ENCODE measurements at regions not wholly inside any gene's neighbourhood (a gene's known extent, or its start where the extent isn't known, plus 50 kb on each side); places are given as distances from the start of the nearest gene placed in this dataset.
"Not testable (repeated sequence)": the region's sequence is repeated elsewhere in the genome, so short reads cannot be mapped to it uniquely, and the experiment has no call there.

DNA sequence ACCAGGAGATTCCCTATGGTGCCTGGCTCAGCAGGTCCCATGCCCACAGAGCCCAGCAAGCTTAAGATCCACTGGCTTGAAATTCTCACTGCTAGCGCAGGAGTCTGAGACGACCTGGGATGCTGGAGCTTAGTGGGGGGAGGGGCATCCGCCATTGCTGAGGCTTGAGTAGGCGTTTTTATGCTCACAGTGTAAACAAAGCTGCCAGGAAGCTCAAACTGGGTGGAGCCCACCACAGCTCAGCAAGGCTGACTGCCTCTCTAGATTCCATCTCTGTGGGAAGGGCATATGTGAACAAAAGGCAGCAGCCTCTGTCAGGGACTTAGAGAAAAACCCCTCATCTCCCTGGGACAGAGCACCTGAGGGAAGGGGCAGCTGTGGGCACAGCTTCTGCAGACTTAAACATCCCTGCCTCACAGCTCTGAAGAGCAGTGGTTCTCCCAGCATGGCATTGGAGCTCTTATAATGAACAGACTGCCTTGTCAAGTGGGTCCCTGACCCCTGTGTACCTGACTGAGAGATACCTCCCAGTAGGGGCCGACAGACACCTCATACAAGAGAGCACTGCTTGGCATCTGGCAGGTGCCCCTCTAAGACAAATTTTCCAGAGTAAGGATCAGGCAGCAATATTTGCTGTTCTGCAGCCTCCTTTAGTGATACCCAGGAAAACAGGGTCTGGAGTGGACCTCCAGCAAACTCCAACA lies 231.5 kb upstream of the SETMAR start:
- no peak for DNase-seq (ENCODE audit: low spot score)

DNA sequence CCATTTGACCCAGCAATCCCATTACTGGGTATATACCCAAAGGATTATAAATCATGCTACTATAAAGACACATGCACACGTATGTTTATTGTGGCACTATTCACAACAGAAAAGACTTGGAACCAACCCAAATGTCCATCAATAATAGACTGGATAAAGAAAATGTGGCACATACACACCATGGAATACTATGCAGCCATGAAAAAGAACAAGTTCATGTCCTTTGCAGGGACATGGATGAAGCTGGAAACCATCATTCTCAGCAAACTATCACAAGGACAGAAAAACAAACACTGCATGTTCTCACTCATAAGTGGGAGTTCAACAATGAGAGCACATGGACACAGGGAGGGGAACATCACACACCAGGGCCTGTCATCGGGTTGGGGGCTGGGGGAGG lies 225.9 kb upstream of the SETMAR start:
- not testable (repeated sequence) for DNase-seq (ENCODE audit: low spot score)

DNA sequence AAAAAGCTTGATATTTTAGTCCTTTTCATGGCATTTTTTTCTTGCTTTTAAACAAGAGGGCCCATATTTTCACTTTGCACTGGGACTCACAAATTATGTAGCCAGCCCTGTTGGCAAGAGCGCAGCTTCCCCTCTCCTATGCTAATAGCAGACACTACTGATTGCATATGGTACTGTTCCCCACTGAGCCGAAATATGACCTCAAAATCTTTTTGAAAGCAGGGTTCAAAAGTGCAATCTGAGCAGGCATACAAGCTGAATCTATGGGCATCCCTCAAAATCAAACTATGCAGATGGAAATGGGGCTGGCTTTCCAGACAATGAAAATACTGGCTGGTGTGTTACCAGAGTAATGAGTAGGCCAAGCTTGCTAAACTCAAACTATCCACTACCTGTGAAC lies 225.2 kb upstream of the SETMAR start:
- DNase-seq (ENCODE audit: low spot score) = no peak

DNA sequence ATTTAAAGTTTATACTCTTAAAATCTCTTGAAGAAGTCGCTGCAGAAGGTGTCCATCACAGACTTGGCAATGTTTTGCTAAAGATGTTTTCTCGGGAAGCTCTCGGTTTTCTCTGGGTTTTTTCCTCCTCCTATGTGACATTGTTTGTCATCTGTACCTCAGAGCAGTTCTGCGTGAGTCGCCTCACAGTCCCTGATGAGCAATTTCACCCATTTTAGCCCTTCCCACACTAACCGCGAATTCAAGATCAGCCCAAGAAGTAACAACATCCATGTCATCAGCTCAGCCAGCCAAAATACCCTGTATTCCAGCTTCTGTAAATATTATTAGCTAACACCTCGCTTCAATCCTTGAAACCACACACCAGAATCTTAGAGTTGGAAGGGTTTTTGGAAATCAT lies 224.3 kb upstream of the SETMAR start:
- no peak for DNase-seq (ENCODE audit: low spot score)

DNA sequence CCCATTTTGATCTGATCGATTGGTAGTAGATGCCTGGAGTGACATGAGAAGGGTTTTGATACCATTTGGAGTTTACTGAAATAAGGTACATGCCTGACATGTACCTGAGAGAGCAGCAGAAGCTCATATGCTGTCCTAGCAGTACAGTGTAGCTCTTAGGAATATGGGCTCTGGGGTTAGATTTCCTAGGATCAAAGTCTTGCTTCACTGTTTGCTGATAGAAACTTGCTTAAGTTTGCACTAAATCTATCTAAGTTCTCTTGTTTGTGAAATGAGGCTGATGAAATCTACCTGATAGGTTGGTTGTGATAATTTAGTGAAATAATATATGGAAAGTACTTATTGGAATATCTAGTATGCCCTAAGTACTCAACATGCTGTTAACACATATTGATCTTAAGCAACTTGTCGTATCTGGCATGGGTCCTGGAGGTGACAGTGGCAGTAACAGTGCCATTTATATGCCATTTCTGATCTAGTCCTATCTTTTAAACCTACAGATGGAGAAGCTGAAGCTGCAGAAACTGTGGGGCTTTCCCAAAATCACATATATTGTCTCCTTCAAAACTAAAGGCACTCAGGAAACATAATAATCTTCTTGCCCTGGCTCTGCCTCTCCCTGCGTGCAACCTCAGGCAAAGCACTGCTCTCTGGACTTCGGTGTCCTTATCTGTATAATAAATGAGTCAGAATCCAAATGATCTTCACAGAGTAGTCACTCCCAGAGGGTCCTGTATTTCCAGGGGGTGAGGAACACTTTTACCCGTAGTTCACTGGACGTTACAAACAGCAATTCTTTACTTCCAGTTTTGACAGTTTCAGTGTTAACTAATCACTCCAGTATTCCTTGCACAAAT lies 223.6 kb upstream of the SETMAR start:
- no peak for DNase-seq (ENCODE audit: low spot score)

DNA sequence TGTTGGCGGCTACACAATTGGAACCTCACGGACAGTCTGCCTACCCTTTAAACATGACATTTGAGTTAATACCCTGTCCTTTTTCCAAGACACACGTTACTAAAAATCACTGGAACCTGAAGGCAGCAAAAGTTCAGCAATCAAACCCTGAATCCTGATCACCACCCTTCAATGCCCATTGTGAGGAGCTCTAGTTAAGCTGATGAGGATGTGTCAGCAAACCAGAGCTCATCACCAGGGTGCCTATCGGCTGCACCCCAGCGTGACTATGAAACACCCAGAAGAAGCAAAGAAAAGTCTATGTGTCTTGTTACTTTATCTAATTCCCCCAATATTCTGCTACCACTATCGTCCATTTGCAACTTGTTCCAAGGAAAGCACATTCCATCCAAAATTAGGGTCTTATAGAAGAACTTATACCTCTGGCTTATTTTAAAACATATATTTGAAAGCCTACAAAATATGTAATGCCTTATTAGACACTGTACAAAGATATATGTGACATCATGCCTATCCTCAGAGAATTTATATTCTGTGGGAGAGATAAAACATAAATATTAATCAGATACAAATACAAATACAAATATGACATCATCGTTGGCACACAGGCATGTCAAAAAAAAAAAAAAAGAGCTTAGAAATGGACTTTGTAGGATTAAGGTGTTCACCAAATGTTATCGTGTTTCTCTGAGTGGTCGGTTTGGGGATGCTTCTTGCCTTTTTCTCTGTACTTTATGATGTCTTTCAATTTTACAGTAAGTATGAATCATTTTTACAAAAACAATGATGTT lies 219.7 kb upstream of the SETMAR start:
- DNase-seq (ENCODE audit: low spot score) = no peak

DNA sequence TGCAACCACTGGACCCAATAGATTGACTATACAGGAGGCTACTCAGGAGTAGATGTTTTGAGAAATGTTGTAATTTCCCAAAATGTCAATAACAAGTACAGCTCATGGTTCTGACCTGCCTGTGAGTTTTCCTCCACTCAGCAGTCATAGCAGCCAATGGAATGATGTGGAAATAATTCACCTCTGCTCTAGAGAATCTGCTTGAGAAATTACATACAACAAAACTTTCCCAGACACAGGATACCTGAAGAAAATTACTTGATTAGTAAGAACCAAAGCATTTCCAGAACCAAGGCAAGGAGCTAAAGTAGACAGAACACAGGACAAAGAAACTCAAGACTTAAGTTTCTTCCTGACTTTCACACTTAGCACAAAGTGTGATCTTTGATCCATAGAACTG lies 218.9 kb upstream of the SETMAR start:
- no peak for DNase-seq (ENCODE audit: low spot score)

DNA sequence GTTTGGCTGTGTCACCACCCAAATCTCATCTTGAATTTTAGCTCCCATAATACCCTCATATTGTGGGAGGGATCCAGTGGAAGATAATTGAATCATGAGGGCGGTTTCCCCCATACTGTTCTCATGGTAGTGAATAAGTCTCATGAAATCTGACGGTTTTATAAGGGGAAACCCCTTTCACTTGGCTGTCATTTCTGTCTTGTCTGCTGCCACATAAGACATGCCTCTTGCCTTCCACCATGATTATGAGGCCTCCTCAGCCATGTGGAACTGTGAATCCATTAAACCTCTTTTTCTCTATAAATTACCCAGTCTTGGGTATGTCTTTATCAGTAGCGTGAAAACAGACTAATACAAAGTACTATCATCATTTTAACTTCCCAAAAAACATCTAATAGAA lies 216.5 kb upstream of the SETMAR start:
- not testable (repeated sequence) for DNase-seq (ENCODE audit: low spot score)

DNA sequence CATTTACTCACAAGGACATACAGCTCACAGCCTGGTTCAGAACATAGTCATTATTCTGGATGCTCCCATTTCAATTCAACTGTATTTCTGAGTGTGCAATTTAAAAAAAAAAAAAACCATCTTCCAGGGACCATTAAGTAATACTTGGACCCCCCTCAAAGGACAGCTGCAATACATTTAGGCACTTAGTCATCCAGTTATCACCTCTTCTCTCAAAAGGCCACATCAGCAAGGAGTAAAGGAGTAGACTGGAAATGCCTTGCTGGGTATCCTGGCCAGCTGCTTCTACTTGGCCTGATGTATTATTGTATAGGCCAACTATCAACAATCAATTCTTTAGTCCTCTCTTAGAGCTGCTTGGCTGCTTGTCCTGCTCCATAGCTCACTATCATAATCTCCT lies 211.4 kb upstream of the SETMAR start:
- DNase-seq (ENCODE audit: low spot score) = no peak

DNA sequence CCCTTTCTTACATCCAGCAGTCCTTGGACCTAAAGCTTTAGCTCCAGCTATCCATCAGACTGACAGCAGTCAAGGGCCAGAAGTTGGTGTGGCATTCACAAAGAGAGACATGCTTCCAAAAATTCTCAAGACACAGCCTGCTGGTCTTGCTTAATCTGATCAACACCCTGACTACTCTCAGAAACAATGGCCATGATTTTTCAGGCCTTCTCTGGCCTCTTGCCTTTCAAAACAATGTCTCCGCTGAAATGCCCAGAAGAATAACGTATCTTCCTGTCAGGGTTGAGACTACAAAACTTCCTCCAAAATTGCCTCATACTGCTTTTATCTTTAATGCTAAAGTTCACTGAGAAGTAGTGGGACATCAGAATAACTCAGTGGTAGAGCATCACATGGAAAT lies 205.4 kb upstream of the SETMAR start:
- no peak for DNase-seq (ENCODE audit: low spot score)

DNA sequence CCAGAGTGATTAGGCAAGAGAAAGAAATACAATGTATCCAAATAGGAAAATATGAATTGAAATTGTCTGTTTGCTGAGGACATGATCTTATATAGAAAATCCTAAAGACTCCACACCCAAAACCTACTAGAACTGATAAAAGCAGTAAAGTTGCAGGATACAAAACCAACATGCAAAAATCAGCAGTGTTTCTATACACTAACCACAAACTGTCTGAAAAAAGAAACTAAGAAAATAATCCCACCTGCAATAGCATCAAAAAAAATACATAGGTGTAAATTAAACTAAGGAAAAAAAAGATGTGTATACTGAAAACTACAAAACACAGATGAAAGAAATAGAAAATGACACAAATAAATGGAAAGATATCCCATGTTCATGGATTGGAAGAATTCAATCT lies 203.6 kb upstream of the SETMAR start:
- DNase-seq (ENCODE audit: low spot score) = no peak

DNA sequence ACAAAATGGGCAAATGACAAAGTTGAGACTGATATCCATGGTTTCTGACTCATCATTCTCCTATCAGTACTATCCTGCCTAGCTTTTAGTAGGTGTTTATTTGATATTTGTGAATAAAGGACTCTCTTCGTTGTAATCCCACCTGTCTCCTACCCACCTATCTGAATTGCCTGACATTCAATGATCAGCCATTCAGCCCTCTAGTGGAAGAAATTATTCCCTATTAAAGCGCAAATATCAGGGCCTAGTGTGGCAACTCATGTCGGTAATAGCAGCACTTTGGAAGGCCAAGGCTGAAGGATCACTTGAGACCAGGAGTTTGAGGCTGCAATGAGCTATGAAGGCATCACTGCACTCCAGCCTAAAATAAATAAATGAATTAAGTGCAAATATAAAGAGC lies 195.7 kb upstream of the SETMAR start:
- no peak for DNase-seq (ENCODE audit: low spot score)

DNA sequence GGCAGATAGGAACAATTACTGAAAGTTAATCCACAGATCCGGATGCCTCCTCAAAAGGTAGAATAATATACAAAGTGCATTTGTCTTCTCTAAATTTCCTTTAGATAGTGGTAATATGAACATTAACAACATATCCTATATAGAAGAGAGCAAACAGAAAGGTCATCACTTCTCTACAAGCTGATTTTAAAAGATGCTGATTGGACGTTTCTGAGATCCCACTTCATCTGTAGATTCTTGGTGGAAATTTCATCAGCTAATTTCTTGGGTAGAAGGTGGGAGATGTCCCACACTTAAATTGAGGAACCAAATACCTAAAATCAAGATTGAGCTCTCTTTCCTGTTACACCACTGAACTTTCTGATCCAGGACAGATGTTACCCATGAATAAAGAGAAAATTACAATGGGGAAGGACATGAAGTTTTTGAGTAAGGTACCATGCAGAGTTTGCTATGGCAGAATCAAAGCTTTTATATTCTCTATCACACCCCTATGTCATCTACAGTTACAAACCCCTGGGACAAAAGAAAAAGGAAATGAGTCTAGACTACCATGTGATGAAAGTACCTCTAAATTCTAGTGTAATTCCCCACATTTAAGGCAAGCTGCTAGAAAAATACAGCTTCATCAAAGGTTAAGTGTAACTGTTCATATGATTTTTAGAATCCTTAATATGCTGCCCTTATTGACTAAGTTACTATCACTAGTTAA lies 189.2 kb upstream of the SETMAR start:
- DNase-seq (ENCODE audit: low spot score) = no peak

DNA sequence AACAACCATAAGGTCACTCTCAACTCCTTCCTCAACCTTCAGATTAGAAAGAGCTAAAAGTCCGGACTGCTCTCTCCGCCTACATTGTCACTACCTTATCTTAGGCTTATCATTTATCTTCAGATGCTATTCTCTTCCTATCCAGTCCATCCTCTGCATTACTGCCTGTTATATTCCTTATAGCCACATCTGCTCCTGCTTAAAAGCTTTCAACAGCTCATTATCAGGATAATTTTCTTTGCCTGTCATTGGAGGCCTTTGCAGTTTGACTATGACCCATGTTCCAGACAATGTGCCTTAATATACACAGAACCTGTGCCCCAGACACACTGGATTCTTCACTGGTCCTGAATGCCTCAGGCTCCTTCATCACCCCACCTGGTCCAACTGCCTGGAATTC lies 184.1 kb upstream of the SETMAR start:
- no peak for DNase-seq (ENCODE audit: low spot score)

DNA sequence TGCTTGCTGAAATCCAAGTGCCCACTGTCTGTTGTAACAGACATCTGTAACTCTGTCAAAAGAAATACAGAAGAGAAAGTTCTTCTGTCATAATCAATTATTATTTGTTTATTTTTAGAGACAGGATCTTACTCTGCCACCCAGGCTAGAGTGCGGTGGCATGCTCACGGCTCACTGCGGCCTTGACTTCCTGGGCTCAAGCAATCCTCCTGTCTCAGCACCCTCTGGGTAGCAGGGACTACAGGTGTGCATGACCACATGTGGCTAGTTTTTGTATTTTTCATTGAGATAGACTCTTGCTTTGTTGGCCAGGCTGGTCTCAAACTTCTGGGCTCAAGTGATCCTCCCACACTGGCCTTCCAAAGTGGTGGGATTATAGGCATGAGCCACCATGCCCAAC lies 177.6 kb upstream of the SETMAR start:
- DNase-seq (ENCODE audit: low spot score) = no peak

DNA sequence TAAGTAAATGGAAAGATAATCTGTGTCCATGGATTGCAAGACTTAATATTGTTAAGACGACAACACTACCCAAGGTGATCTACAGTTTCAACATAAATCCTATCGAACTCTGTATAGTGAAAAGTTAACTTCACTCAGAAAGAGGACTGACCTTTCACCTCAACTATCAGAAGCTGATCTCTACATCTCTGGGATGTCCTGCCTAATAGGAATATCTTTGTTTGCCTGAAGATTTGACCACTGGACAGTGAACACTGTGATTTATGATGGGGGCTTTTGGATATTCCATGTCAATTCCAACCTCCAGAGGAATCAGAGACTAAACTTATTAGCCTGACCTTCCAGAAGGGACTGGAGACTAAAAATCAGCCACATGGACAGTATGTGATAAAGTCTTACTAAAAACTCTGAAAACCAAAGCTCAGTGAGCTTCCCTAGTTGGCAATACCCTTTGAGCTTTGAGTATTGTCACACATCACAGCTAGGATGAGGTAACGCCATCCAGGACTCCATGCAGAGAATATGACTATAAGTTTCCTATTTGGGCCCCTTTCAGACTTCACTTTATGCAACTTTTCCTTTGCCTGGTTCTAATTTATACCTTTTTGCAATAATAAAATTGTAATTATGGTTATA lies 164.9 kb upstream of the SETMAR start:
- no peak for DNase-seq (ENCODE audit: low spot score)

DNA sequence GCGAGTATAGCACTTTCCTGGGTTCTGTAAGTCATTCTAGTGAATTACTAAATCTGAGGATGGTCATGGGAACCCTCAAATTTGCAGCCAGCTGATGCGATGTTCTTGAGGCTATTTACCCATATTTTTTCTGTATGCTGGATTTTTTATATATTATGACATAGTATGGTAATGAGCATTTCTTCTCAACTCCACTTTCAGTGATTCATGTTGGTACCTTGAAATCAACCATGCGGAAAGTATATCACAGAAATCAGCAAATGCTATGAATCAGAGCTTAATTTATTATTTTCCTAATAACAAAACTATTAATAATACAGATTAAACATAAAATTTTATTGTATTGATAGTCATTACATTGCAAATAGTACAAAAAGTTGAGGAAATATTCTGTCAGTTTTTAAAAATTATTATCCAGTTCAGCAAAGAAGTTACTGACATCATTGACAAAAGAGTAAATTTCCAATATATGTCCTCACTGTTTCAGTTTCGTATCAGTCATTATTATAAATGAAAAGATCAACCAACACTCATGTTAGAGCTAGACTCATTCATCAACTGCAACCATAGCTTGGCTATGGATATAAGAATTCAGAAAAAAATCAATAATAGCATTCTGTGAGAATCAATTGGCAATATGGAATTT lies 164.3 kb upstream of the SETMAR start:
- no peak for DNase-seq (ENCODE audit: low spot score)

DNA sequence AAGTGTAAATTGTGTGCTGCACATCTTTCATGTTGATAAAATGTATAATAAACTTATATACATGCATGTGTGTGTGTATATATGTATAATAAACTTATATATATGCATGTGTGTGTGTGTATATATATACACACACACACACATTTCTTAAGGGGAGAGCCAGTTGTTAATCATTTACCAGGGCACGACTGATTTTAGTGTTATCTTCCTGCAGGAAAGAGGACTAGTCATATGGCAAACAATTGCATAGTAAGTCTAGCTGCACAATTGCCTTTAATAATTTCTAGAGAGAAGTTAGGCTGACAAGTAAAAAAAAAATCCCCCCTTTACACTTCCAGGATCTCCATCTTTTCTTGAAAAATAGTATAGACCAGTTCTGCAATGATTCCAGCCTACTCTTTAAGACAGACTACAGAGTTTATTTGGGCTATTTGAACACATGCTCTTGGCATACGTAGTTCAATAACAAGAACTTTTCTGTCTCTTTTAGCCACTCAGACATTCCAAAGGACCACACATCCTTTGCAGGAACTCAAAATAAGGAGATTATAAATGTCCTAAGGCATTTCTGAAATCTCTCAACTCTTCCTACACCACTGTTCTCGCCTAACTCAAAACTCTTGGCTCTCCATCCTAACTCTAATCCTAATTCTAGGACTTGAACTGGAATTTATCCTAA lies 163.6 kb upstream of the SETMAR start:
- DNase-seq (ENCODE audit: low spot score) = no peak

DNA sequence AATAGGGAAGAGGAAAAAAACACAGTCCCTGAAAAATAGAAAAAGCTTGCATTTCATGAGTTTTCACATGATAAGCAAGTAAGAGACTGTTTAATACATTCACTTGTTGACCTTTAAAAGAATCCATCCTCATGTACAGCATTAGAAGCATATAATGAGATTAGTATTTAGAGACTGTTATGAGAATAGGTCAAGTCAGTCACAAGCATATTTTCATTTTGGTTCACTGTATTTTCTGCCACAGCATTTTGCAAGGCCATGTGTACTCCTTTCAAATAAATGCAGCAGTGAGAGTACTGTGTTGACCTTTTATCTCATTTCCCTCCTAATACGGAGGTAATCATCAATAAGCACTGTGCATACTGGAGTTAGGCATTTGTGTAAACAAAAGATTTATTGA lies 162.2 kb upstream of the SETMAR start:
- DNase-seq (ENCODE audit: low spot score) = no peak

DNA sequence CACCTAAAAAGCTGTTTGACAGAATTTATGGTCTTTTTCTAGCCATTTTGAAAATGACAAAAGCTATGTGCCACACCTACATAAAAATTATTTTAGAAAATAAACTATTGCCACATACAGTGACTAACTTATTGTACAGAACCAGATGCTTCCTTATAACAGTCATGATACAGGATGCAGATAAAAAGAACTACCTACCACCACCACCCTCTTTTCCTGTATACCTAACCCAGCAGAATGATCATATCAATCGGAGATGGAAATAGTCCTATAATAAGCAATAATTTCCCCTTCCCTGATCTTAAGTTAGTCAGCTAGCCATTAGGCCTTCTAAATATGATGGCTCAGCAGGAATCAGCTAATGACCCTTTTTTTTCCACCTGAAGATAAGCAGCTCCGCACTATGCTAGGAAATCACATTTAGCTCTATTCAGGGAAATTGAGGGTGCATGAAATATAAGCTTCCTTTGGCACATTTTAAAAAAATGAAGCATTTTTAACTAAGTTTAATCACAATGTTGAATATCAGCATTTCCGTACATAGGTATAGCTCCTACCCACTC lies 155.5 kb upstream of the SETMAR start:
- DNase-seq (ENCODE audit: low spot score) = no peak
